M059J (cell line): ENCODE measurements at regions not wholly inside any gene's neighbourhood (a gene's known extent, or its start where the extent isn't known, plus 50 kb on each side); places are given as distances from the start of the nearest gene placed in this dataset.
"Not testable (repeated sequence)": the region's sequence is repeated elsewhere in the genome, so short reads cannot be mapped to it uniquely, and the experiment has no call there.

Experiments used
- DNase-seq: peaks from one replicate; pipeline ENCODE4 v3.0.0-alpha.2; 2012; ENCODE audit warnings: low read depth

DNA sequence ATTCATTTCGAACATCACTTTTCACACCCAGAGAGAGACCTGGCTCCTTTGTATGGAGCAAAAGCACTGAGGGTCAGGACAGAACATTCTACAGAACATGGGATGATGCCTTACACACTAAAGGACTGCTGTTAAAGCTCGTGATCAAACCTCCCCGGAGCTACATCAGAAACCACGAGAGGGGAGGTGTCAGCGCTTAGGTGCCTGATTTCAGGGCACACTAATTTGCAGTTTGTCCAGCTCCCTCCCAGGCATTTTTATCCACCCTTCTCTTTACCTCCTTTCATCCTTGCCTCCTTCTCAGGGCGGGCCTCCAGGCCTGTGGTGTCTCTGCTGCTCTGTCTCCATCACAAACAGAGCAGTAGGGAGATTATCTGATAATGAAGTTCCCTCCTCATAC lies 127.5 kb downstream of the VPREB1 start:
- no peak for DNase-seq

DNA sequence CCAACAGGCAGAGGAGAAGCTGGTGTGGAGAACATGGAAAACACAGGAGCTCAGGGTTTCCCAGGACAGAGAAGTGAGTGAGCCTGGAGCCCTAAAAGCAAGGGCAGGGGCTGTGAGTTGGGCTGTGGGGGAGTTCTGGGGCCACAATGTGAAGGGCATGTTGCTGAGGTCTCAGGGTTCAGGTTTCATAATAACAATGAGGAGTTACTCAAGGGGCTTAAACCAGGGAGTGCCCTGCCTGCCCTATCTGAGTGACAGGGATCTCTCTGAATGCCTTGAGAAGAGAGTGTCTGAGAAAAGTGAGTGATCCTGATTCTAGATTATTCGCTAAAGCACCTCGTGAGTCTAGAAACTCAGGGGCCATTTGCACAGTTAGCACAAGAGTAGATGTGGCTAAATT lies 129.6 kb downstream of the VPREB1 start:
- no peak for DNase-seq

DNA sequence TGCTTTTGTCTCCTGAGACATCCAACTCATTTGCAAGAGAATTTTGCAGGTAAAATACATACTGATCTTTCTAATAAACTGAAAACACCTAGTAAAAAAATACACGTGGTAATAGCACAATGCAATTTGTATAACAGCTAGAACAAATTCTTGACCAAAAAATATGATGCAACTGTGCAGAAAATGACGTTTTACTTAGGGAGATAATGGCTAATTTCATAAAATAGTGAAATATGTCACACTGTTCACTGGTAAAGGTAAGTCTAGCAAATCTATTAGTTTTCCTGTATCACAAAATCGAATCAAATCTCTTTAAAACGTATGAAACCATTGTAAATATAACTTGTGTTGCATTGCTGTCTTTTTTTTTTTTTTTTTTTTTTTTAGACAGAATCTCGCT lies 130.0 kb downstream of the VPREB1 start:
- DNase-seq, result no peak

DNA sequence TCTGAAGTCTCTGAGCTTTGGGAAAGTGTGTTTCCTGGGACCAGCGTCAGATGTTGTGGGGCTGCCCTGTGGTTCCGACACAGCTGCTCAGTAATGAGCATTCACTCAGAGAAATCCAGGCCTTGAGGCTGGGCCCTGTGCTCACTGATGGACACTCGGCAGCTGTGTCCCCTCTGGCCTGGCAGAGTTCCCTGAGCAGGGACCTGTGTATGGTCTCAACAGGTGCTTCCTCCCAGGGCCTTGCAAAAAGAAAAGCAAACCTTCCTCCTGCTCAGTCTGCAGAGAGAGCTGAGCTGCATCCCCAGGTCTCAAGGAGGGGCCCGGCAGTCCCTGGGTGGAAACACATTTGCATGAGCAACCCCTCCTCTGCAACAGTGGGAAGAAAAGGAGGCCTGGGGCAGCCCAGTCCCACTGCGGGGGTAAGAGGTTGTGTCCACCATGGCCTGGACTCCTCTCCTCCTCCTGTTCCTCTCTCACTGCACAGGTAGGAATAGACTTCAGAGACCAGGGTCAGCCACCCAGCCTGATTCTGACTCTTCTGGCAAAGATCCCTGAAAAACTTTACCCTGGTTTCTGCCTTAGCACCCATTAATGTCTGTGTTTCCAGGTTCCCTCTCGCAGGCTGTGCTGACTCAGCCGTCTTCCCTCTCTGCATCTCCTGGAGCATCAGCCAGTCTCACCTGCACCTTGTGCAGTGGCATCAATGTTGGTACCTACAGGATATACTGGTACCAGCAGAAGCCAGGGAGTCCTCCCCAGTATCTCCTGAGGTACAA lies 131.2 kb downstream of the VPREB1 start:
- DNase-seq, result no peak

DNA sequence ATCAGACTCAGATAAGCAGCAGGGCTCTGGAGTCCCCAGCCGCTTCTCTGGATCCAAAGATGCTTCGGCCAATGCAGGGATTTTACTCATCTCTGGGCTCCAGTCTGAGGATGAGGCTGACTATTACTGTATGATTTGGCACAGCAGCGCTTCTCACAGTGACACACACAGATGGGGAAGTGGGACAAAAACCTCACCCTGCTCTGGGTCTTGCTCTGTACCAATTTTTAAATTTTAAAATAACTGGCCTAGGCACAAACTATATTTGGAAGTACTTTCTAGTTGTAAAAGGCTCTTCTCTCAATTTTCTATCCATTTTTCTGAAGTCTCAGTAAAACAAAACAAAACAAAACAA lies 131.7 kb downstream of the VPREB1 start:
- no peak for DNase-seq

DNA sequence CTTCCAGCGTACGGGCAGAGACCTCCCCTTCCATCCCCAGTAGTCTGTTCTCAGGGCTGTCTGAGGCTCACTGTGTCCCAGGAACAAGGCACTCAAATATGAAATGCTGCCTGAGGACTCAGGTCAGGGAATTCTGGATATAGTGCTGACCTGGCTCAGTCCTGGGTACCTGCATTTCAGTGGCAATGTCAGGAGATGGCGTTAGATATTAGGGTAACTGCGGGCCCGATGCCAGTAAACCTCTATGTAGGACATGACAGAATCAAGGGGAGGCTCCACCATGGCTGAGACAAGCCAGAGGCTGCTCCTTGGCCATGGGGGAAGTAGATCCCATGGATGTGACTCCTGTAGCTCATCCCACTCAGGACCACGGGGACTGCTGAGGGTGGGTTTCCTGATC lies 131.7 kb downstream of the ZNF280B start:
- not testable (repeated sequence) for DNase-seq

DNA sequence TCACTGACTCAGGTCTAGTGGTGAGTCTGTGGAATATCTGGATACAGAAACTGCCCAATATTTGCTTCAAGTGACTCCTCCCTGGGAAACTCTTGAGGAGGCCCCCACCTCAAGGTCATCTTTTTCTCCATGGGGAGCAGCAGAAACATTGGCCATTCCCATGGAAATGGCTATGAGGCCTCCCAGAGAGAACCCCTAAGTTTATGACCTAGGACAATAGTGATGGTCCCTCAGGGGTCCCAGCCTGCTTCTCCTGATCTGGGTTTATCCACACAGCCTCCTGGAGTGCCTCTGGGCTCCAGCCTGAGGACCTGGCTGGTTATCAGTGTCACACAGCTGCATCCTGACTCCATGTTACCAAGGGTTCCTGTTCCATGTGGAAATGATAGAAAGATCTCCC lies 131.2 kb downstream of the ZNF280B start:
- DNase-seq, result no peak

DNA sequence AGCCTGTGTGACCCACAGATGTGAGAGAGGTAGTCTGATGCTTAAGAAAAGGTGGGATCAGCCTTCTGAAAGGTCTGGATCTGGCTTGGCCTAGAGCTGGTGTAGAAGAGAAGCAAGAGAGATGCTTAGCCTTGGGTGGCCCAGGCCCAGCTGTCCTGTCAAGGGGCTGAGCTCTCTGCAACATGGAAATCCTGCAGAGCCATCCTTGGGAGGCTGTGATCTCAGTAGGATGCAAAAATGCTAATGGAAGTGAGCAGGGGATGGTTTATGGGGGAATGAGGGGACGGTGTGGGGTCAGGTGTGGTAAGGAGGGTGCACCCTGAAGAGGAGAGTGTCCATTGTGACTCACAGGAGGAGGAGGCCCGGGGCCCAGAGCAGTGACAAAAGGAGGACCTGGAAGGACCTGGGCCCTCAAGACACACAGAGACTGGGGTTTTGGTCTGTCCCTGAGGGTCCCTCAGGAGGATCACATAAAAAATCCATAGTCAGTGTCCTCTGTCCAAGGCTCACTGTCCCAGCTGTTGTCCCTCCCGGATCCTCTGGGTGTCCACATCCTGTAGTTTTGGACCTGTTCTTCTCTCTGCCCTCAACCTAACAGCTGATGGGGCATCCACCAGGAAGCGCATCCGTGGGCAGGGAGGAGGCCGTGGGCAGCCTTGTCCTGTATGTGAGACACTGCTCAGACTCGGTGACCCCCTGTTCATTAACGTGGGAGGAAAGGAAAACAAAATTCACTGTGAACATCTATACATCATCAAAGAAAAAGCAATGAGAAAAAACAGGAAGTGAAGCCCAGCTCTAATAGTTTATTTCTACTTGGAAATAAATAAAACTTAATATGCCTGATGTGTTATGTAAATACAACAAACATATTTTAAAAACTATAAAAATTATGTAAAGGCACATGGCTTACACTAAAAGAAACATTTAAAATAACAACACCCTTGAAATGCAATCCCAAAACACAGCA lies 129.8 kb downstream of the ZNF280B start:
- DNase-seq, result no peak

DNA sequence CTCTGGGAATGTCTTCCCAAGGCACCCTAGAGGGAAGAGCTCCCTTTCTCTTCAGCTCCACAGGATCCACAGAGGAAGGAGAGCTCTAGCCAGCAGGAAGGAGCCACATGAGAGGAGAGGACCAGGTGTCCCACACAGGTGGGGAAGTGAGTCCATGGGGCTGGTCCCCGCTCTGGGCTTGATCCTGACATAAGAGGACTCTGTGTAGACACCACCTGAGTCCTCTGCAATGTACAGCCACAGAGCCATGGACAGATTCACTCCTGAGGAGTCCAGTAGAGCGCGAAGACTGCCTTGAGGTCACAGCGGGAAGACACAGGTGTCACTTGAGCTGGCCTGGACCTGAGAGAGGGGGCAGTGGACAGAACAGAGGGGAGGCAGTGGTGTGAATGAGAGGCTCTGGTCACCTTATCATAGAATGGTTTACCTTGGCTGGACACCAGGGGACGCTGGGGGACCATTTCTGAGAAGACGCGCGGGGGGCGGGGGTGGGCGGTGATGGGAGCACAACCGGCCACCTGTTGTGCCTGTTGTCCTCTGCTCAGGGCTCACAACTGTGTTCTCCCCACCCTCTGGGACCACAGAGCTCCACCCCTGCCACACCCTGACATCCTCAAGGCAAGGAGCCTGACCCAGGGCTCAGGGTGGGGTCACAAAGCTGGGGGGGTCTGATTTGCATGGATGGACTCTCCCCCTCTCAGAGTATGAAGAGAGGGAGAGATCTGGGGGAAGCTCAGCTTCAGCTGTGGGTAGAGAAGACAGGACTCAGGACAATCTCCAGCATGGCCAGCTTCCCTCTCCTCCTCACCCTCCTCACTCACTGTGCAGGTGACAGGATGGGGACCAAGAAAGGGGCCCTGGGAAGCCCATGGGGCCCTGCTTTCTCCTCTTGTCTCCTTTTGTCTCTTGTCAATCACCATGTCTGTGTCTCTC lies 128.2 kb downstream of the ZNF280B start:
- DNase-seq, result no peak

DNA sequence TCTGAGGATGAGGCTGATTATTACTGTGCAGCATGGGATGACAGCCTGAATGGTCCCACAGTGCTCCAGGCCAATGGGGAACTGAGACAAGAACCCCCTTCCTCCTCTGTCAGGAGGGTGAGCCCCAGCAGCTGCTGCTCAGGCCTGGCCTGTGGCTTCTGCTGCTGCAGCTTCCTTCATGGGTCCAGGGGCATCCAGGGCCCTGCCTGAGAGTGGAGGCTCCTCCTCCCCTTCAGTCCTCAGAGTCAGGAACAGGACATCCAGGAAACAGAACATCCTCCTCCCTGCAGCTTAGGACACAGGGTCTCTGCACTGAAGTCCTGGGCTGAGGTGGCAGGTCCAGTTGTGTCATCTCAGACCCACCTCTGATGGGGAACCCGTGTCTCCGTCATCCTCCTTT lies 127.2 kb downstream of the ZNF280B start:
- not testable (repeated sequence) for DNase-seq

DNA sequence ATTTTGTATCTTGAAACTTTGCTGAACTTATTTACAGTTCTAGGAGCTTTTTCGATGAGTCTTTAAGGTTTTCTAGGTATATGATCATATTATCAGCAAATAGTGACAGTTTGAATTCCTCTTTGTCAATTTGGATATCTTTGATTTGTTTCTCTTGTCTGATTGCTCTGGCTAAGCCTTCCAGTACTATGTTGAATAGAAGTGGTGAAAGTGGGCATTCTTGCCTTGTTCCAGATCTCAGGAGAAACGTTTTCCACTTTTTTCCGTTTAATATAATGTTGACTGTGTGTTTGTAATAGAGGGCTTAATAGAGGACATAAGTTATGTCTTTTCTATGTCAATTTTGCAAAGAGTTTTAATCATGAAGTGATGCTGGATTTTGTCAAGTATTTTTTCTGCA lies 124.3 kb downstream of the ZNF280B start:
- DNase-seq, result no peak

DNA sequence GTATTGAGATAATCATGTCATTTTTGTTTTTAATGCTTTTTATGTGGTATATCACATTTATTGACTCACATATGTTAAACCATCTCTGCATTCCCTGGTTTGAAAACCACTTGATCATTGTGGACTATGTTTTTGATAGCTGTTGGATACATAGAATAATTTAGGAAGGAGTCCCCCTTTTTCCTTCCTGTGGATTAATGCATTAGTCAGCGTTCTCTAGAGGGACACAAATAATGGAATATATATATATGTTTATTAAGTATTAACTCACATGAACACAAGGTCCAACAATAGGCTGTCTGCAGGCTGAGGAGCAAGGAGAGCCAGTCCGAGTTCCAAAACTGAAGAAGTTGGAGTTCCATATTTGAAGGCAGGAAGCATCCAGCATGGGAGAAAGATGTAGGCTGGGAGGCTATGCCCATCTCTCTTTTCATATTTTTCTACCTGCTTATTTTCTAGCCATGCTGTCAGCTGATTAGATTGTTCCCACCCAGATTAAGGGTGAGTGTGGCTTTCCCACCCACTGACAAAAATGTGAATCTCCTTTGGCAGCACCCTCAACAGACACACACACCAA lies 123.8 kb downstream of the ZNF280B start:
- DNase-seq, result no peak

DNA sequence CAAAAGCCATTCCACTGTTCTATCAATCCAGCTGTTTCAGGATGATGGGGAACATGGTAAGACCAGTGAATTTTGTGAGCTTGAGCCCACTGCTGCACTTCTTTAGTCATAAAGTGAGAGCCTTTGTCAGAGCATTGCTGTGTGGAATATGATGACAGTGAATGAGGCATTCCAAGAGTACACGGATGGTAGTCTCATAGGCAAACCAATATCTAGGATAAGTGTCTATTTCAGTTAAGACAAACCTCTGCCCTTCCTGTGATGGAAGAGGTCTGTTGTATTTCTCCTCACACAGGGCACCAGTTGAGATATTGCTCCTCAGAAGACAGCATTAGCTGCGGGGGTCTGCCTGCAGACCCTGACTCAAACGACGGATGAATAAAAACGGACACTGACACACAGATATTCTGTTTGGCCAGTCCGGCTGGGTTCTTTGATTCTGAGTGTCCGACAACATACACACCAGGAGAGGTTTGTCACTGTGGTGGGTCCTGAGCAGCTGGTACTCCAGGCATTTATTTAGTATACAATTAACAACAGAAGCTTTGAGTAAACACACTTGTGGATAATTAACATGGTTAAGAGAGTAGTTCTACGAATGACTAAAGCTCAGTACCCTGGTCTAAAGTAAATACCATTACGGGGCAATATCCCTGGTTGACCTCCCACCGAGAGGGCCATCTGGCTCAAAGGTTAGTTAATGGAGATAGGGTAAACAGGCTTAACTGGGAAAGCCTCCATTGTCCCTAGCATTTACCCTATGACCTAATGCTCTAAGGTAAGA lies 121.7 kb downstream of the ZNF280B start:
- DNase-seq, result no peak

DNA sequence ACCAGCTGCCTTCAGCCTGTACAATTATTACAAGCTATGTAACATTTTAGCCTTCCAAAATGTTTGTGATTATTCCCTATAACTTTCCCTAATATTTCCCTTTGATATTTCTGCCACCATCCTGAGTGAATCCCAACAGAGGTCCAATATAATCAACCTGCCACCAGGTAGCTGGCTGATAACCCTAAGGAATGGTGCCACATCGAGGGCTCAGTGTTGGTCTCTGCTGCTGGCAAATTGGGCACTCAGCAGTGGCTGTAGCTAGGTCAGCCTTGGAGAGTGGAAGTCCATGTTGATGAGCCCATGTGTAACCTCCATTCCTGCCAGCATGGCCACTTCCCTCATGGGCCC lies 121.2 kb downstream of the ZNF280B start:
- DNase-seq, result no peak

DNA sequence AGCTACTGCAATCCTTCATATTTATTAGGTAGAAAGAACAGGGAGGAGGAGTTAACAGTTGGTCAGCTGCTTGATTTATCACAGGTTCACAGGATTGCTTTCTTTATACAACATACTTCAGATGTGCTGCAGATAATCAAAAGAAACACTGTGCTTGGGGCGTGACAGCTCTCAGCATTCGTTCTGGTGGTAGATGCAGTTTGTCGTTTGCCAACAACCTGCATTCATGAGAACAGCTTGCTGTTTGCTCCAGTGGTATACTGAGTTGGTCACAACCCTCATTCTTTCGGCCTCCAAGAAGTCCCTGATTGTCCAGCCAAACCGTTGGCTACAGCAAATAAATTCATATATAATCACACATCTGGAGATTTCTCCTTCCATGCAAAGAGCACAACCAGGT lies 120.5 kb downstream of the ZNF280B start:
- no peak for DNase-seq

DNA sequence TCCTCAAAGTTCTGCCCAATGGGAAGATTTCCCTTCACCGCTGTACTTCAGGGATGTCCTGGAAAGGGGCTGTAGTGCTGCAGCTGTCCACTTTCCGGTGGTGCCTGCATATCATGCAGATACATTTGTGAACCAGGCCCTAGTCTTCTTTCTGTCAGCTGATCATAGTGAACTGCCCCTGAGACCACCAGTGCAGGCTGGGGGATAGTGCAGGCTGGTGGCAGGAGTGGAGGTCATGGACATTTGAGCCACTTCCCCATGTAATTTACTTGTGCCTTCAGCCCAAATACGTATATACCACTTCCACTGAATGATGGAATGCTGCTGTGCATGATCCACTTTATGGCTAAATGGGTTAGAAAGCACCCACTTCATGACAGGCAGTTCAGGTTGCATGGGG lies 120.0 kb downstream of the ZNF280B start:
- no peak for DNase-seq

DNA sequence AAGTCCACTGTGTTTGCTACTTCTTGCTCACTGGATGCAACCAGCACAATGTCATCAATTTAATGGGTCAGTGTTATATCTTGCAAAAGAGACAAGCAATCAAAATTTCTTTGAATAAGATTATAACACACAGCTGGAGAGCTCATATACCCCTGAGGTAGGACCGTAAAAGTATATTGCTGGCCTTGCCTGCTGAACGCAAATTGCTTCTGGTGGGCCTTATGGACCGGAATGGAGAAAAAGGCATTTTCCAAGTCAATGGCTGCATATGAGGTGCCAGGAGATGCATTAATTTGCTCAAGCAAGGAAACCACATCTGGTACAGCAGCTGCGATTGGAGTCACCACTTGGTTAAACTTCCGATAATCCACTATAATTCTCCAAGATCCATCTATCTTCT lies 119.1 kb downstream of the ZNF280B start:
- no peak for DNase-seq

DNA sequence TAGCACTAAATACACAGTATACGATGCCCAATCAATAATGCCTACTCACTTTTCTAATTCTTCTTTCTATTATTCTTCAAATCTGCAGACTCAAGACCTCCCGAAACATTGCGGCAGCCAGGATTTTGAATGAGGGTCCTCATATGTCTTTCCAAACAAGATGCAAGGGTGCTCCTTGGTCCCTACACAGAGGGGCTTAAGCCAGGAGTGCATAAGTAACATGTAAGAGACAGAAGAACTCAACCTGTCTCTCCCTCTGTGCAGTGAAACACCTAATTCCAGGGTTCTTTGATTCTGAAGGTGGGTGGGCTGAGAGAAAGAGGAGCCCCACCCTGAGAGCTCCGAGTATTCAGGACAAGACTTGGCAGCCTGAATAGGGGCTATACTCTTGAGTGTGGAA lies 117.6 kb downstream of the ZNF280B start:
- DNase-seq, result no peak

DNA sequence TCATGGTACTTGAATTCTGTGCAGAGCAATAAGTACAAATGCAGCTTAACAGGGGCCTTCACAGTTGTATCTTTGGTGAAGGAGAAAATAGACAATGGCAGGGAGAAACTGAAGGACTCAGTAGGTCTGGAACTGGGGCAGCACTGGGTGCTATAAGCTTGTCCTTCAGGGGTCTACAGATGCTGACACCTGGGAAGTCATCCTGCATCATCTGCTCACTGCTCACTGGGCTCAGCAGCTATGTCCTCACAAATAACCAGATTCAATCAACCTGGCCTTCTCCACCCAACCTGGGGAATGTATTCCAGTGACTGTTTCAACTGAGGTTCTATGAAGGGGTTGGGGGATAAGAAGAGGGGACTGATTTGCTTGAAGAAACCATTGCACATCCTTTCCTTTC lies 117.0 kb downstream of the ZNF280B start:
- DNase-seq, result no peak

DNA sequence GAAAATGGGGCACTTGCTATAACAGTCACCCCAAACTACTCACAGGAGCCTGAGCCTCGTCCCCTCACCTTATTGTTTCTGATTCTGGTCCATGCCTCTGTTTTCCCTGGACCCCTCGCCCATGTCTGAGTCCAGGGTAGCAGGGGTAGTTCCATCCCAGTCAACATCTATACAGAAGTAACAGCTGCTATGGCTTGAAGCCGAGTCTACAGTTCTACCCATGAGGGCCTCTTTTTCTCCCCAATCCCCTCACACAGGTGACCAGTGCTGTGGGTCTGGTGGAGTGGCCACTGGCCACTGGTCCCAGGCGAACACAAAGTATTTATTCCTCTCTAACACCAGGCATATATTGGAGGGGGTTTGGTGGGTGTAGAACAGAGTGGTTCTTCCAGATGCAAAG lies 116.4 kb downstream of the ZNF280B start:
- no peak for DNase-seq

DNA sequence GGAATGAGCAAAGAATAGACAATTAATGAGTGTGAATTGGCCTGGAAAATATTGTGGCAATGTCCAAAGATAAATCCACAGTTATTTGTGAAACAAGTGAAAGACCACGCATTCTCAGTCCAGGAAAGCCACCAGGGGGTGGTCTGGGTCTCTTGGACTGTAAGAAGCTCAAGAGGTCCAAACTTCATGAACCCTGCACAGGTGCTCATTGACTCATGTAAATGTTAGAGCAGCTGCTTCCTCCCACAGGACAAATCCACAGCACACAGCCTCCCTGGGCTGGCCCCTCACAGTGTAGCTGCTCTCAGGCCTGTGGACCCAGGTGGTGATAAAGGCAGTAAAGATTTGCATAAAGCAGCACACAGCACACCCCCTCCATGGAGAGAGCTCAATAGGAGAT lies 114.0 kb downstream of the ZNF280B start:
- no peak for DNase-seq
